Nephron (organoid): ENCODE measurements at regions not wholly inside any gene's neighbourhood (a gene's known extent, or its start where the extent isn't known, plus 50 kb on each side); places are given as distances from the start of the nearest gene placed in this dataset.

Experiments used
- H3K27ac Mint-ChIP-seq, 3 experiments: 2 replicates each; pipeline ENCODE4 v1.8.0; 2020; ENCODE audit warnings: mixed read lengths in 3 of 3, mild to moderate bottlenecking in 2 of 3, moderate library complexity in 1 of 3
- H3K27me3 Mint-ChIP-seq: 2 replicates; pipeline ENCODE4 v1.8.0; 2021; ENCODE audit warnings: low read depth, mild to moderate bottlenecking, moderate library complexity, mixed read lengths
- H3K36me3 Mint-ChIP-seq: 2 replicates; pipeline ENCODE4 v1.8.0; 2020; ENCODE audit warnings: low read depth, mixed read lengths
- H3K4me1 Mint-ChIP-seq: 2 replicates; pipeline ENCODE4 v1.8.0; 2020; ENCODE audit warnings: mixed read lengths
- H3K4me3 Mint-ChIP-seq, 3 experiments: 2 replicates each; pipeline ENCODE4 v1.8.0; 2020; ENCODE audit warnings: mild to moderate bottlenecking in 3 of 3, mixed read lengths in 3 of 3, moderate library complexity in 2 of 3
- H3K9me3 Mint-ChIP-seq: 2 replicates; pipeline ENCODE4 v1.8.0; 2020; ENCODE audit warnings: mixed read lengths
- TF ChIP-seq, protein P1 (sequence below), 3 experiments: fragments of 200-600 bp; sonication (generic); IDR thresholded peaks; one replicate each; pipeline ENCODE4 v1.5.0; 2021; ENCODE audit warnings: antibody characterized with exemption in 3 of 3; ENCODE audit not compliant: unreplicated experiment in 3 of 3

GRCh38 chr3:10762116-10762515, 53.9 kb upstream of the SLC6A11 start:
- no peaks in the 10 kb centered on the region for H3K9me3 Mint-ChIP-seq
- no peaks in the 10 kb centered on the region for H3K36me3 Mint-ChIP-seq
- TF ChIP-seq, protein P1, sequence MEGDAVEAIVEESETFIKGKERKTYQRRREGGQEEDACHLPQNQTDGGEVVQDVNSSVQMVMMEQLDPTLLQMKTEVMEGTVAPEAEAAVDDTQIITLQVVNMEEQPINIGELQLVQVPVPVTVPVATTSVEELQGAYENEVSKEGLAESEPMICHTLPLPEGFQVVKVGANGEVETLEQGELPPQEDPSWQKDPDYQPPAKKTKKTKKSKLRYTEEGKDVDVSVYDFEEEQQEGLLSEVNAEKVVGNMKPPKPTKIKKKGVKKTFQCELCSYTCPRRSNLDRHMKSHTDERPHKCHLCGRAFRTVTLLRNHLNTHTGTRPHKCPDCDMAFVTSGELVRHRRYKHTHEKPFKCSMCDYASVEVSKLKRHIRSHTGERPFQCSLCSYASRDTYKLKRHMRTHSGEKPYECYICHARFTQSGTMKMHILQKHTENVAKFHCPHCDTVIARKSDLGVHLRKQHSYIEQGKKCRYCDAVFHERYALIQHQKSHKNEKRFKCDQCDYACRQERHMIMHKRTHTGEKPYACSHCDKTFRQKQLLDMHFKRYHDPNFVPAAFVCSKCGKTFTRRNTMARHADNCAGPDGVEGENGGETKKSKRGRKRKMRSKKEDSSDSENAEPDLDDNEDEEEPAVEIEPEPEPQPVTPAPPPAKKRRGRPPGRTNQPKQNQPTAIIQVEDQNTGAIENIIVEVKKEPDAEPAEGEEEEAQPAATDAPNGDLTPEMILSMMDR (IDR thresholded peaks at IDR 0.05; ENCODE audit: unreplicated experiment in 3 of 3), result no peak
- no peak overlapping the region for H3K27ac Mint-ChIP-seq
- no peak overlapping the region for H3K4me3 Mint-ChIP-seq
- peaks cover 59% of the 10 kb centered on the region for H3K27me3 Mint-ChIP-seq
- H3K4me1 Mint-ChIP-seq, result no peaks in the 10 kb centered on the region

GRCh38 chr3:10762611-10763247, 53.3 kb upstream of the SLC6A11 start:
- Mint-ChIP-seq H3K27ac (no peak overlapping the region), H3K27me3 (peaks cover 58% of the 10 kb centered on the region), H3K9me3 (no peaks in the 10 kb centered on the region), H3K36me3 (no peaks in the 10 kb centered on the region), H3K4me3 (no peak overlapping the region), H3K4me1 (no peaks in the 10 kb centered on the region)
- TF ChIP-seq, protein P1 (IDR thresholded peaks at IDR 0.05; ENCODE audit: unreplicated experiment in 3 of 3), result no peak

DNA sequence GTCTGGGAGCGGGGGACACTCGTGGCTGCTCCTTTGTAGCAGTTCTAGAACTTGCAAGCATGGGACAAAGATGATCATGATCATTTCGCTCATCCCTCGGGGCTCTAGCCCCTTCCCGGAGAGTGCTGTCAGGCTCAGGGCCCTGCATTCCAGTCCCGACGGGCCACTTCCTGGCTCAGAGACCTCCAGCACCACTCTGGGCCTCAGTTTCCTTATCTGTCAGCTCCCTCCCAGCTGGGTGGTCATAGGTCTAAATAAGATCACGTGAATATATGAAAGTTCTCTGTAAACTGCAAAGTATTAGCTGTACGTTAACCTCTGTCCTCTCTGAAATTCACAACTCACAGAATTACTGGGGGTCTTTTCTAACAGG, 52.8 kb upstream of the SLC6A11 start:
- Mint-ChIP-seq H3K4me1 (no peaks in the 10 kb centered on the region), H3K36me3 (no peaks in the 10 kb centered on the region), H3K27me3 (peaks cover 63% of the 10 kb centered on the region), H3K4me3 (no peak overlapping the region), H3K9me3 (no peaks in the 10 kb centered on the region), H3K27ac (no peak overlapping the region)
- TF ChIP-seq, protein P1 (IDR thresholded peaks at IDR 0.05; ENCODE audit: unreplicated experiment in 3 of 3), result no peak

- Mint-ChIP-seq H3K36me3 (no peaks in the 10 kb centered on the region), H3K4me1 (no peaks in the 10 kb centered on the region), H3K9me3 (no peaks in the 10 kb centered on the region), H3K27me3 (peaks cover 57% of the 10 kb centered on the region), H3K4me3 (no peak overlapping the region), H3K27ac (no peak overlapping the region)
- TF ChIP-seq, protein P1 (IDR thresholded peaks at IDR 0.05; ENCODE audit: unreplicated experiment in 3 of 3), result no peak
These were observed 52.2 kb upstream of the SLC6A11 start for GRCh38 chr3:10763817-10764258.

DNA sequence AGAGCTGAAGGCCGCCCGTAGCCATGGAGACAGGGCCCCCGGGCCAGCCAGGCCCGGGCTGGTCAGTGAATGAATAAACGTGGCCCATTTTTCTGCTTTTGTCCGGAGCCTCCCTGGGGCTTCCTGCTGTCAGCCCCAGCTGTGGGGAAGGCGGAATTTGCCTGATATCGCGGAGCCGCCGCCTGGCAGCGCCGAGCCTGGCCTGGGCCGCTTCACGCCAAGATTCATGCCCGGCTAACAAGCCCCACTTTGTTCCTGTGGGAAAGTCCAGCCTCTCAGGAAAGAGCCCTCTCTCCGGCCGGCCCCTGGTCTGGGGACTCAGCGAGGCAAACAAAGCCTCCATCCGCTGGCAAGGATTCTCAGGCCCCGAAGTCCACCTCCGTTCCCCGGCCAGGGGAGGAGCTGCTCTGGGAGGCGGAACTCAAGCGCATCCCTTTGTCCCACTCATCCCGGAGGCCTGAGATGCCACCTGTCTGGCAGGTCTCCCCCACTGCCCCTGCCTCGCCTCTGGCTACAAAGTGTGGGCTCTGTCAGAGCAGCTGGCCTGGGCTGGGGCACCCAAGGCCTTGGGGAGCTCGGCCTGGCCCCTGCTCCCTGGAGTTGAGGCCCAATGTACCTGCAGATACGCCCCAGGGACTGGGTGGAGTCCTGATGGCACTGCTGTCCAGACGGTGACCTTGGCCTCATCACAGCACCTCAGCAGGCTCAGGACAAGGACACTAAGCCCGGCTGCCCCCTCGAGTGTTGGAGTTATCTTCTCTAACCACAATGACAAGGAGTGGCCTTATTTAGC, 51.6 kb upstream of the SLC6A11 start:
- Mint-ChIP-seq H3K27ac (no peak overlapping the region), H3K4me3 (no peak overlapping the region), H3K9me3 (no peaks in the 10 kb centered on the region), H3K36me3 (no peaks in the 10 kb centered on the region), H3K27me3 (peaks cover 55% of the 10 kb centered on the region), H3K4me1 (no peaks in the 10 kb centered on the region)
- TF ChIP-seq, protein P1 (IDR thresholded peaks at IDR 0.05; ENCODE audit: unreplicated experiment in 3 of 3), result no peak
